ENCODE measurements at regions not wholly inside any gene's neighbourhood (a gene's known extent, or its start where the extent isn't known, plus 50 kb on each side); places are given as distances from the start of the nearest gene placed in this dataset.
A peak's percentile ranks its signal among the peaks of the same experiment; 100 is the strongest.
"Not testable (repeated sequence)": the region's sequence is repeated elsewhere in the genome, so short reads cannot be mapped to it uniquely, and the experiment has no call there.

- DNase-seq: no peak
Observed at GRCh38 chr11:12585861-12586260, 88.4 kb upstream of the TEAD1 start.

- no peak for DNase-seq
Observed at GRCh38 chr11:12587333-12587991, 86.8 kb upstream of the TEAD1 start.

GRCh38 chr11:12591706-12592105, 82.5 kb upstream of the TEAD1 start:
- DNase-seq: no peak

GRCh38 chr11:12592283-12592682, 81.9 kb upstream of the TEAD1 start:
- no peak for DNase-seq

- DNase-seq: not testable (repeated sequence)
Observed at GRCh38 chr11:12595089-12595847, 79.0 kb upstream of the TEAD1 start.

- peak; percentile 8 for DNase-seq
Observed at GRCh38 chr11:12598330-12599256, 75.6 kb upstream of the TEAD1 start.

- peak; percentile 7 for DNase-seq
Observed at GRCh38 chr11:12599408-12600143, 74.6 kb upstream of the TEAD1 start.

- no peak for DNase-seq
Observed at GRCh38 chr11:12600829-12601228, 73.4 kb upstream of the TEAD1 start.

- DNase-seq: no peak
Observed at GRCh38 chr11:12602421-12602820, 71.8 kb upstream of the TEAD1 start.

- no peak for DNase-seq
Observed at GRCh38 chr11:12603143-12604088, 70.8 kb upstream of the TEAD1 start.

- no peak for DNase-seq
Observed at GRCh38 chr11:12604557-12605153, 69.6 kb upstream of the TEAD1 start.

- no peak for DNase-seq
Observed at GRCh38 chr11:12606597-12606996, 67.6 kb upstream of the TEAD1 start.

GRCh38 chr11:12608678-12609077, 65.5 kb upstream of the TEAD1 start:
- not testable (repeated sequence) for DNase-seq

GRCh38 chr11:12611352-12611751, 62.9 kb upstream of the TEAD1 start:
- DNase-seq: no peak

- DNase-seq: no peak
Observed at GRCh38 chr11:12617632-12618031, 56.6 kb upstream of the TEAD1 start.

- no peak for DNase-seq
Observed at GRCh38 chr11:12618743-12619540, 55.3 kb upstream of the TEAD1 start.

GRCh38 chr11:12623869-12624268, 50.4 kb upstream of the TEAD1 start:
- no peak for DNase-seq
